ENCODE measurements at regions not wholly inside any gene's neighbourhood (a gene's known extent, or its start where the extent isn't known, plus 50 kb on each side); places are given as distances from the start of the nearest gene placed in this dataset.

DNA sequence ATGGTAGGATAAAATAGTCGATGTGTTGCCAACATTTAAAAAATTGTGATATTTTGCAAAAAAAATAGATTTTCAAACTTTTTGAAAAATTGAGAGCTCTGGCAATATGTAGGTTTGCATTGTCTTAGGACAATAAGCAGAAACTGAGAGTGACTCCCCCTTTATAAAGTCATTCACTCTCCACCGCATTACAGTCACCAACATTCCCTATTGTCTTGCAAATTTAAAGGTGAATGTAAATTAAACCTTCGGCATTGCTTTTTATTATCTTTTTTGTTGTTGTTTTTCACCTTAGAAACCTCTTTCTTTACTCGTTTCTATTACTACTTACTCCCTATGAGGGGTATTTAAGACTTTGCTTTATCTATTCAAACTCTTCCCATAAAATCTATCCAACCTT lies 944.2 kb downstream of the DTWD2 start:
- DNase-seq (ENCODE audit: low read depth), result no peak

DNA sequence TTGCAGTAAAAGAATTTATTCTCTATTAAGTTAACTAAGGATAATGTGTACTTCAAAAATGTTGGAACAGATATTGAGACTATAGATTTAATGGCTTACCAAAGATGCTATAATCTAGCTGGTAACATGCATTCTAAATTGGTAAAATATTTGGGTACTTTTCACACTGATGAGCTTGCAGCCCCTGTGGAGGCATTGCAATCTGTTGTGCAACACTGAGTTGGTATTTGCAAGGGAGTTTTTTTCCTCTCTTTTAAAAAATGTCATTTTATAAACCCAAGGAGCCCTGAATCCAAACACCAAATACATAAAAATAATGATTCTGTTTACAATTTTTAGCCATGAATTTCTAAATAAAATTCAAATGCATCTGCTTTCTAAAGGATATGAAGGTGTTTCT lies 944.8 kb downstream of the DTWD2 start:
- no peak for DNase-seq (ENCODE audit: low read depth)

DNA sequence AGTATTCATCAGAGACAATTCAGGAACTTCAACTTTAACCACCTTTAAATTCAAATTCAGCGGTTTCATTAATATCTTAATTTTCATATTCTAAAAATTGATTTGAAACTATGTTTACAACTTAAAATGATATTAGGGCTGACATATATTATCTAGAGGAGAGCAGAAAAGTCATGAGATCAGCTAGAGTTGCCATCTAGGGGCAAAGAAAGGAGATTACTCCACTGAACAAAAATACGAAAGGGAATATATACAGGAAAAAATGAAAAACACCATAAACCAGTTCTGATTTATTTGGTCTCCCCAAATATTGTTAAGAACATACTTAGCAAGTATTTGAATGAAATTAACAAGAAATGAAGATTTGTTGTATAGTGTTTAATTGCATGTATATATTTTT lies 946.3 kb downstream of the DTWD2 start:
- no peak for DNase-seq (ENCODE audit: low read depth)

DNA sequence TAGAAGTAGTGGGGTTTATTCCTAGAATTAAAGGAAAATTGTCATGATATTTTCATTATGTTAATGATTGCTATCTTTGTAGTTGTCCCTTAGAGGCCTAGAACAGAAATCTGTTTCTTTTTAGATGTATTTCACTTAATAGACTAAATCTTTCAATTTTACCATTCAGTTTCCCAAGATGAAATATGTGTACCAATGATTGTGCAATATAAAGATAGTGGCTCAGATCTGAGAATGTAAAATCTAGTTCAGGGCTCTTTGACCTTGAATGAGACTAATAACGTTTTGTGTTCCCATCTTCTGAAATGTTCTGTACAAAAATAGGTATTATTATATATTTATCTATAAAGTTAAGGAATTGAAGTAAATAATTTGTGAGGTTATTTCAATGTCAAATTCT lies 947.9 kb downstream of the DTWD2 start:
- DNase-seq (ENCODE audit: low read depth), result no peak

DNA sequence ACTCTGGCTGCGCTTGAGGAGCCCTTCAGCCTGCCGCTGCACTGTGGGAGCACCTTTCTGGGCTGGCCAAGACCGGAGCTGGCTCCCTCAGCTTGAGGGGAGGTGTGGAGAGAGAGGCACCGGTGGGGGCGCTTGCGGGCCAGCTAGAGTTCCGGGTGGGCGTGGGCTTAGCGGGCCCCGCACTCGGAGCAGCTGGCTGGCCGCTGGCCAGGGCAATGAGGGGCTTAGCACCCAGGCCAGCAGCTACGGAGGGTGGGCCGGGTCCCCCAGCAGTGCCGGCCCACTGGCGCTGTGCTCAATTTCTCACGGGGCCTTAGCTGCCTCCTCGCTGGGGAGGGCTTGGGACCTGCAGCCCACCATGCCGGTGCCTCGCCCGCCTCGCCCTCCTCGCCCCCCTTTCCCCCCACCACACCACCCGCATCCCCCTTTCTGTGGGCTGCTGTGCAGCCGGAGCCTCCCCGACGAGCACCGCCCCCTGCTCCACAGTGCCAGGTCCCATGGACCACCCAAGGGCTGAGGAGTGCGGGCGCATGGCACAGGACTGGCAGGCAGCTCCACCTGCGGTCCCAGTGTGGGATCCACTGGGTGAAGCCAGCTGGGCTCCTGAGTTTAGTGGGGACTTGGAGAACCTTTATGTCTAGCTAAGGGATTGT lies 954.5 kb downstream of the DTWD2 start:
- DNase-seq (ENCODE audit: low read depth), result no peak

DNA sequence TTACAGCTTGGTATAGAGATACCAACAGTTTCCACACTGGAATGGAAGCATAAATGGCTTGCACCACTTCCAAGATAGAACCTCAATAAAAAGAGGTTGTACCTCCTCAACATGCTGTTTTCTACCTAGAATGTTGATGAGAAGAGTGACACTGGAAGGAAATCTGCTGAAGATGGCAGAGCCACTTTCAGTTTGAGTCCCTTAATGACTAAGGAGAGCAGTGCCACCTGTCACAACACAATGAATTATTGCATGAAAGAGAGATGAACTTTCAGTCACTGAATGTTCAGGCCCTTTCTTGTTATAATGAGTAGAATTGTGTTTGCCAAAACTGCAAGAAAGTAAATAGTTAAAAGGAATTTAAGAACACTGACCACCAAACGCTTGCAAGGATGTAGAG lies 958.5 kb downstream of the DTWD2 start:
- DNase-seq (ENCODE audit: low read depth), result no peak

DNA sequence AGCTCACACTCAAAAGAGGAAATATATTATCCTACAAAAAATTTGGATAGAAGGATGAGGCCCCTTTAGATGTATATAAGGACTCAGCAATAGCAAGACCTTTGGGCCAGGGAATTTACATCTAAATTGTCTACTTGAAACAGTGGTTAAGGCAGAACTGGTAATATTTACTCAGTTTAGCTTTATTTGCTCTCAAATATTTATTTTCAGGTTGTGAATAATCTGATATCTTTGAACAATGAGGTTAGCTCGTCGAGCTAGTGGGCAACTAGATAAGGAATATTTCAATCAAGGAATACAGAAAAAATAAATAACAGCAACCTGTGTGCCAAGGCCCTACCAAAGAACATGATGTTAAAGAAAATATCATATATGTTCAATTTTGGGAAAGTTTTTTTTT lies 966.3 kb downstream of the DTWD2 start:
- DNase-seq (ENCODE audit: low read depth), result no peak

DNA sequence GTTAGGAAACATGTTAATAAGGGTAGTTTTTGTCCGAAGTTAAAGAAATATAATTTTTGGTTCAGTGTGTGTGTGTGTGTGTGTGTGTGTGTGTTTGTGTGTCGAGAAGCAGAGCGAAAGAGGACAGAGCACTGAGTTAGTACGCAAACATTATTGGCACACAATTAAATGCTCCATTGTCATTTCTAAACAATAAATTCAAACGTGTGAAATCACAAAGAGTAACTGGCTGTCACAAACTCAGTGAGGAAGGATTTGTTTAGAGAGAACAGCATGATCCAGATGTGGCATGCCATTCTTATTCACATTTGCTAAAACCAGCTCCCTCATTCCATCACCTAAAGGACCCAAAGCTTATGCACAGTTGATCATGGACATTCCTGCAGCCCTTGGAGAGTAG lies 970.8 kb downstream of the DTWD2 start:
- no peak for DNase-seq (ENCODE audit: low read depth)

DNA sequence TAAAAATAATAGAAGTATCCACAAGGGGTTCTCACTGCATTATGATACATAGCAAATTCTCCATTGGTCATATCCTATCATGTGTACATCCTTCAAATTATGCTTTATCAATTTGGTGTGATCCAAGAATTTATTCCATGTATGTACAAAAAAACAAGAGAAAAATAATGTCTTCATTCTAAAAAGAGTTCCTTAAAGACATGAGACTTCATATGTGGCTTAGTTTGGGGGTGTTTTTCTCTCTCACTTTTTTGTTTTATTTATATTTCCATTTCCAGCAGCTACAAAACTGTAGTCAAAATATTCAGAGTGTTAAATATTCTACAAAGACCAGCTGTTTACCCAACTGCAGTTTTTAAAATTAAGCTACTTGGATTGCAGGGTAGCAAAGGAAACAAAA lies 972.0 kb downstream of the DTWD2 start:
- DNase-seq (ENCODE audit: low read depth), result no peak

DNA sequence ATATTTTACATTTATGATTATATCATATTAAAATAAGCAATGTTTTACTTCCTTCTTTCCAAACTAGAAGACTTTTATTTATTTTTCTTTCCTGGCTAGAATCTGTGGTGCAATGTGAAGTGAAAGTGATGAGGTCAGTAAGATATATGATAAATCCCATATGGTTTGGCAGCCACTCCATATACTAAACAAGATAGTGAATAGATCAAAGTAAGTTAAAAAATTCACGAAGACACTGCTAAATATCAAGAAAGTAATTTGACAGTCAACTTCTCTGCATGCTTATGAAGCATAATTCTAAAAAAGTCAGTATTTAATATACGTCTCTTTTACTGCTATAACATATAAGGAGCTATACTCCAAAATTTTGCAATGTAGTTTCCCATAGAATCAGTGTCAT lies 972.8 kb downstream of the DTWD2 start:
- no peak for DNase-seq (ENCODE audit: low read depth)

DNA sequence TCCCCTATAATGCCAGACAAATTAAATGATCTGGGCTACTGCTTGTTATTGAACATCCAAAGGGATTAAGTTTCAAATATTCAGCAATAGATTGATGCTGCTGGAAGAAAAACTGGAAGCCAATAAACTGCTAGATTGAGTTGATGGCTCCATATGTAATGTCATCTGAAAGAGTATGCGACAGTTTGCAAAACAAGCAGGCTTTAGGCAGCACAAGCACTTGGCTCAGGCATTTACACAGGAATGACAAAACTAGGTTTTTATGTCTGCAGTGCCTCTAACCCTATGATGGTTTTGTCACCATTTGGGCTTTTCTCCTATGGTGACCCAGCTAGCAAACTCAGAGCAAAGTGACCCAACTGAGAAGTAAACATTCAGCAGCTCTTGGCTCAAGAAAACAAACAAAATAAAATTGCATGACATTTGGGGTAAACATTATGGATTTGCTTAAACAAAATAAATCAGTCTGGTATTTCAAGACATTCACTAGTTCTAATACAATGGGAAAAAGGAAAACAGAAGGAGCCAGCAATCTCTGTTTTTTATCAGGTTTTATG lies 978.5 kb downstream of the DTWD2 start:
- no peak for DNase-seq (ENCODE audit: low read depth)

DNA sequence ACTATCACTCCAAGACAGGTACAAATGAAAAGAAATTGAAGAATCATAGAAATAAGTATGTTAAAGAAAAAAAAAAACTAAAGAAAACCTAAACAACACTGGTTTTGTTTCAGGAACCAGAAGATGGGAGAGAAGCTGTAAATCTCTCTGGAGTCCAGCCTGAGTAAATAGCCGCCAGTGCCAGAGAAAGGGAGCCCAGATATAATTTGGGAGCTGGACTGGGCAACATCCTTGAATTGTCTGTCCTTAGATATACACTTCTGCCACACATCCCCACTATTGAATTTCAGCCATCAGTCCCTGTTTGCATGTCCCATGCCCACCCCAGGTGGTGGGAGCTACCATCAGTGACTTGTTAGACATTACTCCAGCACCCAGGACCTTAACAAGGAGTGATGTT lies 979.6 kb downstream of the DTWD2 start:
- DNase-seq (ENCODE audit: low read depth), result no peak

DNA sequence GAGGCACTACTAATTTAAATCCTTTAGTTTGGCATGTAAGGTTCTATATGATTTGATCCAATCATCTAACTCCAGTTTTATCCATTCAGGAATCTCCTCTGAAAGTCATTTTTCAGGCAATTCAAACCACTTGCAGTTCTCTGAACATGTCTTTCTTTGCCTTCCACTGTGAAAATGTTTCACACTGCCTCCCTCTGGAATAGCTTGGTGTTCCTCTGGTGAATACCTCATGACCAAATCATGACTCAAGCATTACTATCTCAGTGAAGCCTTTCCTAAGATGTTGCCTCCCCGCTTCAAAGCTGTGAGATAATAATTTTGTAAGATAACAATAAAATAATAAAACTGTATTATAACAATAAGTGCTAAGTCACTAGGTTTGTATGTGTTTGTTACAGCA lies 981.1 kb downstream of the DTWD2 start:
- DNase-seq (ENCODE audit: low read depth), result no peak

DNA sequence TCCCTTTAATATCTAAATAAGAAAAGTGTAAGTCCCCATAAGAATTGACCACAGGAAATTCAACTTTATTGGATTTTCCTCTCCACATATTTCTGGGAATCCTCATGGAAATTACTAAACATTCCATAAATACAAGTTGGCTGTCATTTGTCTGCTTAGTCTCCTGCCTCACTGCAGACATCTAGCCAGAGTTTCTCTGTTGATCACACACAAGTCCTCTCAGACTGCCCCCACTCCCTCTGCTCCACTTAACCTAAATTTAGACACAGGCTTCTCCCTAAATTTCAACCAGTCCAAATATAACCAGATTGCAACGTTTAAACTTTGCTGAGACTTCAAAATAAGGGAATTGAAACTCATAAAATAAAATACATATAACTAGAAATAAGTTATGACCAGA lies 982.1 kb downstream of the DTWD2 start:
- DNase-seq (ENCODE audit: low read depth), result no peak

DNA sequence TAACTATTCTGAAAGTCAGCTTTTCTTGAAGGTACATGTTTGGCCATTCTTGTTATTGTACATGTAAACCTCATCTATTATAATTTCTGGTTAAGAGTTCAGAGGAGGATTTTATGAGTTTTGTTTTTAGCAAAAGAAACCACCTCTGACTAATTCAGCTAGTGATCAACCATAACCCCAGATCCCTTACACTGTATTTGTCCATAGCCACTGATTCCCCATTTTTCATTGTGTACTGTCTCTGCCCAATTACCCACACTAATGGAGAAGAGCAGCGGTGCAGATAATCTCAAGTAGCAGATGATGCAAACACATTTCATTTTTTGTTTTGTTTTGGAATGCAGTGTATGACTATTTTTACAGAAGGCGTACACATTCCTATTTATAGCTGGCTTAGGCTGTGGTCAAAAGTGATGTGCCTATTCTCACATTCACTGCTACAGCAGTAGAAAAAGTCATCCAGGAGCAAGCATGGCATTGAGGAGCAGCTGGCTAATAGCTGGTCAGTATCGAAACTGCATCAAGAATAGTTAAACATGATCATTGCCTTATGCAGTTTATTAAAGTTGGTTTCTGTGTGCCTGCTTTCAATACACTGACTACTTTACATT lies 988.3 kb downstream of the DTWD2 start:
- no peak for DNase-seq (ENCODE audit: low read depth)

DNA sequence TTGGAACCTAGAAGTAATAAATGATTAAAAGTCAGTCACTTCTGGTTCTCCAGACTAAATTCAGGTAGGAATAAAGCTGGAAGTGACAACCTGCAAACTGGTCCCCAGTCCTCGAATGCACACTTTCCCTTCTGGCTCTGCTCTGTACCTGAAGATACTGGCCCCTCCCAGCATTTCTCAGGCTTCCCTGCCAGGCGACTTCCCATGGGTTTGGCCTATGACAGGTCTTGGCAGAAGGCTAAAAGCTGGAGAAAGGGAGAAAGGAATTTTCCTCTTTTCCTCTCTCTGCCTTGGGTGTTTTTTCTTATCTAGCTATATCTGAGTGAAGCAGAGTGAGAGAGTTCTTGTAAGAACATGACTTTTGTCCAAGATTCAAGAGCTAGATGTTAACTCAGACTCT lies 1005.7 kb downstream of the DTWD2 start:
- no peak for DNase-seq (ENCODE audit: low read depth)

DNA sequence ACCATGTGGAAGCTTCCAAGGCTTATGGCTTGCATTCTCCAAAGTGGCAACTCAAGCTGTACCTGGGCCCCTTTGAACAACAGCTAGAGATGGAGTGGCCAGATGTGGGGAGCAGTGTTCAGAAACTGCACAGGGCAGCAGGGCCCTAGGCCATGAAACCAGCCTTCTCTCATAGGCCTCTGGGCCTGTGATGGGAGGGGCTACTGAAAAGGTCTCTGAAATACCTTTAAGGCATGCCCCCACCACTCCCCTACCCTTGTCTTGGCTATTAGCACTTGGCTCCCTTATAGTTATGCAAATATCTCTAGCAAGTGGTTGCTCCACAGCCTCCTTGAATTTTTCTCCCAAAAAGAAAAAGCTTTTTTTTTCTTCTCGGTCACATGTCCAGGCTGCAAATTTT lies 1014.6 kb downstream of the DTWD2 start:
- no peak for DNase-seq (ENCODE audit: low read depth)

DNA sequence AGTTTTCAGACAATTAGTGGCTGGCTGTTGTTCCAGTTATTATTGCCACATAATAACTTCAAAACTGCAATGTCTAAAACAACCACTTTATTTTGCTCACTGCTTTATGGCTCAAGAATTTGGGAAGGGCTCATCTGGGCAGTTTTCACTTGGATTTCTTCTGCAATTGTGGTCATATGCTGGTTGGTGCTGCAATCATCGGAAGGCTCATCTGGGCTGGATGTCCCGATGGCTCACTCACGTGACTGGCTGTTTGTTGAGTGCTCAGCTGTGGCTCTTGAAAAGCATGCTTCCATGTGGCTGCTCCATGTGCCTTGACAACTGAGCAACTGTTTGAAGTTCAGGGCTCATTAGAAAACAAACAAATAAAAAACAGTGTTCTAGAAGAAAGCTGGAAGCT lies 1032.5 kb downstream of the DTWD2 start:
- DNase-seq (ENCODE audit: low read depth), result no peak

DNA sequence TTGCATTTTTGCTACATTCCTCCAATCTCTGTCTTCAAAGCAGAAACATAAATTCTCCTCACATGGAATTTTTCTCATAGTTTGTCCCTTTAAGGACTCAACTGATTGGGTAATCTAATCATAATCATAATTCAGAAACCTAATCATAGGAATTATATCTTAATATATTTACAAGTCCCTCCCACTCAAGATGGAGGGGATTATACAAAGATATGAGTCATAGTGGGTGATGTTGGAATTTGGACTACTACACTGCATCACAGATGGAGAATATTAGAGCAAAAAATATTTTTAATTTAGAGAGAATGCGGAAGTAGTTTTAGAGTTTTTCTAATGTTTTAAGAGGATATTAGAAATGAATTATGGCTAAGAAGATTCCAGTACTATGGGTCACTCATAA lies 1034.0 kb downstream of the DTWD2 start:
- no peak for DNase-seq (ENCODE audit: low read depth)

DNA sequence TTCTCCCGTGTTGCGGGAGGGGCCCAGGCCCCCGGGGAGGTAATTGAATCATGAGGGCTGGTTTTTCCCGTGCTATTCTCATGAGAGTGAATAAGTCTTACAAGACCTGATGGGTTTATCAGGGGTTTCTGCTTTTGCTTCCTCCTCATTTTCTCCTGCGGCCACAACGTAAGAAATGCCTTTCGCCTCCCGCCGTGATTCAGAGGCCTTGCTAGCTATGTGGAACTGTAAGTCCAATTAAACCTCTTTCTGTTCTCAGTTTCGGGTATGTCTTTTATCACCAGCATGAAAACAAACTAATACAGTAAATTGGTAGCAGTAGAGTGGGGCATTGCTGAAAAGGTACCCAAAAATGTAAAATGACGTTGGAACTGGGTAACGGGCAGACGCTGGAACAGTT lies 1035.1 kb downstream of the DTWD2 start:
- no peak for DNase-seq (ENCODE audit: low read depth)

DNA sequence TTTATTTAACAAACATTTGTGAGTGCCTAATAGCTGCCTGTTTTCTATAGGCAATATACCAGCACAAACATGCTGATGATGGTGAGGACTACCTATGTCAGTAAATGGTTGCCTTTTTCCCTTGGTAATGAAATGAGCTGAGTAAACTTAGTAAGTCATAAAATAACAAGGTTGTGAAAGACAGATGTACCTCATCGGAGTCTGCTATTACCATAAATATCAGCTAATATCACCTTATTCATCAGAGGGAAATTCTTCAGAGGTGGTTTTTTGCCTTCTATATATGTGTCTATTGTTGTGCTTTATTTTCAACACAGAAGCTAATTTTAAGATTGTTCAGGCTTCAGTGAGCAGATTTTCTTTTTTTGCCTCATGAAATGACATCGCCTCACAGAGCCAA lies 1040.5 kb downstream of the DTWD2 start:
- no peak for DNase-seq (ENCODE audit: low read depth)

DNA sequence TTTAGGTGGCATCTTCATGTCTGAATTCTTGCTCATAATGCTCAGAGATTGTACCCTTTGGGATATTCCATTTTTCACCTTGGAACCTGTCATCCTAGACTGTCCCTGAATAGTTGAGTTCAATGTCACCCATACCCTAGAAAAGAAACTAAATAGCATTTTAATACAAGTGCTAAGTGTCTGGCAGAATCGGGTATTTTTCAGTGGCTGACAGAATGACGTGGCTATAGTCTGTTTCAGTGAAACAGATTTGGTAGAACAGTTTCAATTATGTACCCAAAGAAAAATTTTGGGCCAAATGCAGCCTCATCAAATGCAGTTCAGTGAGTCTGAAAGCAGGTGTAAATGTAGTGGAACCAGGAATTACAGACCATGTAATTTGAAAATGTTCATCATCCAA lies 1041.2 kb downstream of the DTWD2 start:
- no peak for DNase-seq (ENCODE audit: low read depth)

DNA sequence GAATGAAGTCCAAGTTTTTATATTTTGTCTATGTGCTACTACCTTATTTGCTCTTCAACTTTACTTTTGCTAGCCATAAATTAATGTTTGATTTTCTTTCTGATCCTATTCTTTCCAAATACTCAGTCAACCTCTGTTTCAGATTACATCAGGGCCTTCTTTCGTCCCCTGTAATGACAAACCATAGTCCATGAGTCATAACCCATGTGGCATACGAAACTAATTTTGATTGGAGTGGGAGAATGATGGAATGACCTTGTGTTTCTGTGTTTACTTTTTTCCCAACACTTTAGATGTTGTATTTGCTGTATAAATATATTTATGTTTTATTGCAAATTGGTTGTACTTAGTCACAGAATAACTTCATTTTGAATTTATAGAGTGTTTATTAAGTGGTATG lies 1043.1 kb downstream of the DTWD2 start:
- DNase-seq (ENCODE audit: low read depth), result no peak

DNA sequence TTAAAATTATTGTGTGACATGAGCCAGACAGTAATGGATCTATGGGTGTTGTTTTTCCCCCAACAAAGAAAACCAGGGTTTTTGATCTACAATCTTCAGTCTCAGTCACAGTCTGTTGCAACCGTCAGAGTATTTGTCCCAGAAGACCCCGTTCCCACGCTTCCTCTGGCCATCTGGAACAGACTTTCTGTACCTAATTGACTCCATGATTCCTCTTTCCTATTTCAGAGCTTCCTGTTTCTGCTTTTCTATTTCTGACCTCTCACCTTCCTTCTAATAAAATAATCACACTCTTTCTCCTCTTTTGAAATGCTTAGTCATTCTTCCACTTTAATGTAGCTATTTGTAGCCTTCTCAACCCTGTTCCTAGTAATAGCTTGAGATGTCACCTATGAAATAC lies 1044.8 kb downstream of the DTWD2 start:
- DNase-seq (ENCODE audit: low read depth), result no peak
